A549 (cell line): ENCODE measurements at regions not wholly inside any gene's neighbourhood (a gene's known extent, or its start where the extent isn't known, plus 50 kb on each side); places are given as distances from the start of the nearest gene placed in this dataset.

ENCODE experiments used
- CEBPB ChIP-seq, 2 experiments: fragments of >200 bp in 1 of 2; sonication (Bioruptor Twin) in 1 of 2; formaldehyde crosslinking in 1 of 2; IDR thresholded peaks; 2 replicates each; pipeline ENCODE4 v1.6.1; 2012 to 2016
- EP300 ChIP-seq, 2 experiments: fragments of >200 bp; sonication (Bioruptor Twin); formaldehyde crosslinking; IDR thresholded peaks; 2 replicates in 1 of 2; 3 replicates in 1 of 2; pipeline ENCODE4 v1.6.1; 2016 to 2017
- FOSB ChIP-seq: fragments of 250-450 bp; sonication (Bioruptor Pico); IDR thresholded peaks from 2 replicates; pipeline ENCODE4 v1.5.0; 2020; ENCODE audit warnings: mild to moderate bottlenecking, moderate library complexity
- JUNB ChIP-seq: fragments of >200 bp; sonication (Bioruptor Twin); formaldehyde crosslinking; IDR thresholded peaks from 2 replicates; pipeline ENCODE4 v1.6.1; 2016
- KDM5A ChIP-seq: fragments of 200-600 bp; sonication (generic); IDR thresholded peaks from 2 replicates; pipeline ENCODE4 v1.6.1; 2016; ENCODE audit warnings: antibody characterized with exemption, mild to moderate bottlenecking
- POLR2A ChIP-seq: IDR thresholded peaks from 2 replicates; pipeline ENCODE4 v1.6.1; 2012; ENCODE audit warnings: mild to moderate bottlenecking, low read length
- RNF2 ChIP-seq: fragments of 200-600 bp; sonication (generic); IDR thresholded peaks from 2 replicates; pipeline ENCODE4 v1.6.1; 2016; ENCODE audit warnings: low read depth, mild to moderate bottlenecking, antibody characterized with exemption, moderate library complexity, borderline replicate concordance
- TF ChIP-seq, protein P1 (sequence below): fragments of >200 bp; sonication (Bioruptor Twin); formaldehyde crosslinking; IDR thresholded peaks from 3 replicates; pipeline ENCODE4 v1.5.1; 2016
- TF ChIP-seq, protein P2 (sequence below): IDR thresholded peaks from 2 replicates; pipeline ENCODE4 v1.6.1; 2012
- TF ChIP-seq, protein P3 (sequence below): fragments of 450-650 bp; IDR thresholded peaks from 2 replicates; pipeline ENCODE4 v1.6.1; 2014; ENCODE audit warnings: antibody characterized with exemption
- TF ChIP-seq, protein P4 (sequence below): fragments of 150-350 bp; IDR thresholded peaks from 2 replicates; pipeline ENCODE4 v1.6.1; 2014; ENCODE audit warnings: low read depth, mild to moderate bottlenecking, low read length

DNA sequence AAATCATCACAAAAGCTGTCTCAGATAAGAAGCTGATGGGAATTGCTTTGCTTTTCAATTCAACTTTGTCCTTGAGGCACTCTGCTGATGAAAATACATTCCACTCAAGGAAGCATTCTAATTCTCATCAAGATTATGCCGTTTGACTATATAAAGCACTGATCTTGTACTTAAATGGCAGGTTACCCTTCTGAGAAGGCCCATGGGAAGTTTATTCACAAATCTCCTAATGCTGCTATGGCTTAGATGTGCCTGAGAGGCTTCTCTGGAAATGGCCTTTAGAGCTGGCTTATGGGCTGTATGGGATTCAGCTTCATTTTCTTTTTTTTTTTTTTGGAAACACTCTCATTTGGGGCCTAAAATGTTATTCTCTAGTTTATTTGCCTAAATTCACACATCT, 69.7 kb upstream of the ARNT2 start:
- TF ChIP-seq, protein P1, sequence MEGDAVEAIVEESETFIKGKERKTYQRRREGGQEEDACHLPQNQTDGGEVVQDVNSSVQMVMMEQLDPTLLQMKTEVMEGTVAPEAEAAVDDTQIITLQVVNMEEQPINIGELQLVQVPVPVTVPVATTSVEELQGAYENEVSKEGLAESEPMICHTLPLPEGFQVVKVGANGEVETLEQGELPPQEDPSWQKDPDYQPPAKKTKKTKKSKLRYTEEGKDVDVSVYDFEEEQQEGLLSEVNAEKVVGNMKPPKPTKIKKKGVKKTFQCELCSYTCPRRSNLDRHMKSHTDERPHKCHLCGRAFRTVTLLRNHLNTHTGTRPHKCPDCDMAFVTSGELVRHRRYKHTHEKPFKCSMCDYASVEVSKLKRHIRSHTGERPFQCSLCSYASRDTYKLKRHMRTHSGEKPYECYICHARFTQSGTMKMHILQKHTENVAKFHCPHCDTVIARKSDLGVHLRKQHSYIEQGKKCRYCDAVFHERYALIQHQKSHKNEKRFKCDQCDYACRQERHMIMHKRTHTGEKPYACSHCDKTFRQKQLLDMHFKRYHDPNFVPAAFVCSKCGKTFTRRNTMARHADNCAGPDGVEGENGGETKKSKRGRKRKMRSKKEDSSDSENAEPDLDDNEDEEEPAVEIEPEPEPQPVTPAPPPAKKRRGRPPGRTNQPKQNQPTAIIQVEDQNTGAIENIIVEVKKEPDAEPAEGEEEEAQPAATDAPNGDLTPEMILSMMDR = no peak
- no peak for TF ChIP-seq JUNB
- TF ChIP-seq, protein P2, sequence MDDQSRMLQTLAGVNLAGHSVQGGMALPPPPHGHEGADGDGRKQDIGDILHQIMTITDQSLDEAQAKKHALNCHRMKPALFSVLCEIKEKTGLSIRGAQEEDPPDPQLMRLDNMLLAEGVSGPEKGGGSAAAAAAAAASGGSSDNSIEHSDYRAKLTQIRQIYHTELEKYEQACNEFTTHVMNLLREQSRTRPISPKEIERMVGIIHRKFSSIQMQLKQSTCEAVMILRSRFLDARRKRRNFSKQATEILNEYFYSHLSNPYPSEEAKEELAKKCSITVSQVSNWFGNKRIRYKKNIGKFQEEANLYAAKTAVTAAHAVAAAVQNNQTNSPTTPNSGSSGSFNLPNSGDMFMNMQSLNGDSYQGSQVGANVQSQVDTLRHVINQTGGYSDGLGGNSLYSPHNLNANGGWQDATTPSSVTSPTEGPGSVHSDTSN = no peak
- TF ChIP-seq EP300 (IDR thresholded peaks at IDR 0.05) = no peak
- no peak for TF ChIP-seq POLR2A
- TF ChIP-seq, protein P3, sequence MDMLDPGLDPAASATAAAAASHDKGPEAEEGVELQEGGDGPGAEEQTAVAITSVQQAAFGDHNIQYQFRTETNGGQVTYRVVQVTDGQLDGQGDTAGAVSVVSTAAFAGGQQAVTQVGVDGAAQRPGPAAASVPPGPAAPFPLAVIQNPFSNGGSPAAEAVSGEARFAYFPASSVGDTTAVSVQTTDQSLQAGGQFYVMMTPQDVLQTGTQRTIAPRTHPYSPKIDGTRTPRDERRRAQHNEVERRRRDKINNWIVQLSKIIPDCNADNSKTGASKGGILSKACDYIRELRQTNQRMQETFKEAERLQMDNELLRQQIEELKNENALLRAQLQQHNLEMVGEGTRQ = no peak
- no peak for TF ChIP-seq CEBPB (IDR thresholded peaks at IDR 0.05)
- no peak for TF ChIP-seq FOSB (CRISPR knock-in tag)
- TF ChIP-seq, protein P4, sequence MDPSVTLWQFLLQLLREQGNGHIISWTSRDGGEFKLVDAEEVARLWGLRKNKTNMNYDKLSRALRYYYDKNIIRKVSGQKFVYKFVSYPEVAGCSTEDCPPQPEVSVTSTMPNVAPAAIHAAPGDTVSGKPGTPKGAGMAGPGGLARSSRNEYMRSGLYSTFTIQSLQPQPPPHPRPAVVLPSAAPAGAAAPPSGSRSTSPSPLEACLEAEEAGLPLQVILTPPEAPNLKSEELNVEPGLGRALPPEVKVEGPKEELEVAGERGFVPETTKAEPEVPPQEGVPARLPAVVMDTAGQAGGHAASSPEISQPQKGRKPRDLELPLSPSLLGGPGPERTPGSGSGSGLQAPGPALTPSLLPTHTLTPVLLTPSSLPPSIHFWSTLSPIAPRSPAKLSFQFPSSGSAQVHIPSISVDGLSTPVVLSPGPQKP = no peak
- no peak for TF ChIP-seq RNF2
- no peak for TF ChIP-seq KDM5A
